ENCODE measurements at regions not wholly inside any gene's neighbourhood (a gene's known extent, or its start where the extent isn't known, plus 50 kb on each side); places are given as distances from the start of the nearest gene placed in this dataset.

GRCh38 chr17:71482625-71483024, 638.2 kb upstream of the SOX9 start:
- TF ChIP-seq CTCF (IDR thresholded peaks at IDR 0.05; ENCODE audit: extremely low read depth in 1 of 2, insufficient read depth in 1 of 2, low read depth in 1 of 2, low read length in 2 of 2) (no peak), EZH2 (IDR thresholded peaks at IDR 0.05; ENCODE audit: borderline replicate concordance, low read depth, low read length, severe bottlenecking) (no peak), POLR2AphosphoS5 (IDR thresholded peaks at IDR 0.05; ENCODE audit: insufficient read depth, low read depth, low read length) (no peak), MAX (IDR thresholded peaks at IDR 0.05; ENCODE audit: insufficient read depth, insufficient read length) (no peak), POLR2A (IDR thresholded peaks at IDR 0.05; ENCODE audit: low read depth, low read length) (no peak), FOS (IDR thresholded peaks at IDR 0.05; ENCODE audit: borderline replicate concordance, insufficient read depth, low read length) (no peak), JUN (IDR thresholded peaks at IDR 0.05; ENCODE audit: borderline replicate concordance, insufficient read depth, insufficient read length, low read depth) (no peak)

Data from endothelial cell of umbilical vein (primary cell).